H9 (cell line): ENCODE measurements at regions not wholly inside any gene's neighbourhood (a gene's known extent, or its start where the extent isn't known, plus 50 kb on each side); places are given as distances from the start of the nearest gene placed in this dataset.

Source experiments
- DNase-seq: peaks from one replicate; pipeline ENCODE4 v3.0.0-alpha.2; 2017
- H2AFZ ChIP-seq: one replicate; pipeline ENCODE4 v1.6.1; 2013; ENCODE audit warnings: mild to moderate bottlenecking, low read length, control low read depth, moderate library complexity
- H2AK5ac ChIP-seq: 2 replicates; pipeline ENCODE4 v1.6.1; 2013; ENCODE audit warnings: low read length, control low read depth, mixed read lengths; ENCODE audit not compliant: insufficient read length
- H2BK120ac ChIP-seq: one replicate; pipeline ENCODE4 v1.6.1; 2013; ENCODE audit warnings: low read depth, mild to moderate bottlenecking, low read length, control low read depth, inconsistent platforms; ENCODE audit not compliant: poor library complexity, severe bottlenecking
- H2BK12ac ChIP-seq: 2 replicates; pipeline ENCODE4 v1.6.1; 2013; ENCODE audit warnings: low read length, control low read depth, mixed read lengths, low read depth; ENCODE audit not compliant: insufficient read length
- H2BK15ac ChIP-seq: 2 replicates; pipeline ENCODE4 v1.6.1; 2013; ENCODE audit warnings: low read depth, low read length, control low read depth
- H2BK20ac ChIP-seq: one replicate; pipeline ENCODE4 v1.6.1; 2013; ENCODE audit warnings: low read depth, mild to moderate bottlenecking, low read length, control low read depth, inconsistent platforms; ENCODE audit not compliant: poor library complexity, severe bottlenecking
- H2BK5ac ChIP-seq: 2 replicates; pipeline ENCODE4 v1.6.1; 2013; ENCODE audit warnings: low read length, control low read depth, mixed read lengths; ENCODE audit not compliant: insufficient read length
- H3K14ac ChIP-seq: 2 replicates; pipeline ENCODE4 v1.6.1; 2013; ENCODE audit warnings: low read length, control low read depth; ENCODE audit not compliant: insufficient read depth
- H3K18ac ChIP-seq: 2 replicates; pipeline ENCODE4 v1.6.1; 2013; ENCODE audit warnings: low read depth, mild to moderate bottlenecking, mixed read lengths, low read length, control low read depth; ENCODE audit not compliant: insufficient read length
- H3K23ac ChIP-seq: 2 replicates; pipeline ENCODE4 v1.6.1; 2013; ENCODE audit warnings: low read length, control low read depth, mixed read lengths, low read depth; ENCODE audit not compliant: insufficient read length
- H3K23me2 ChIP-seq: 2 replicates; pipeline ENCODE4 v1.6.1; 2013; ENCODE audit warnings: low read depth, mild to moderate bottlenecking, mixed read lengths, low read length, control low read depth; ENCODE audit not compliant: insufficient read length, poor library complexity, severe bottlenecking
- H3K27ac ChIP-seq: 2 replicates; pipeline ENCODE4 v1.5.1; 2013; ENCODE audit warnings: low read length, control low read depth, mixed read lengths, low read depth; ENCODE audit not compliant: insufficient read length
- H3K27me3 ChIP-seq: 2 replicates; pipeline ENCODE4 v1.6.1; 2013; ENCODE audit warnings: low read length, control low read depth, inconsistent platforms; ENCODE audit not compliant: insufficient read depth
- H3K4ac ChIP-seq: 2 replicates; pipeline ENCODE4 v1.6.1; 2013; ENCODE audit warnings: low read depth, mild to moderate bottlenecking, control low read depth, inconsistent platforms, low read length, moderate library complexity
- H3K4me1 ChIP-seq: 2 replicates; pipeline ENCODE4 v1.6.1; 2013; ENCODE audit warnings: low read length, control low read depth, inconsistent platforms; ENCODE audit not compliant: insufficient read depth
- H3K4me2 ChIP-seq: 2 replicates; pipeline ENCODE4 v1.6.1; 2013; ENCODE audit warnings: low read length, control low read depth, mixed read lengths; ENCODE audit not compliant: insufficient read length, insufficient read depth
- H3K56ac ChIP-seq: 2 replicates; pipeline ENCODE4 v1.6.1; 2013; ENCODE audit warnings: low read depth, mild to moderate bottlenecking, mixed read lengths, low read length, control low read depth; ENCODE audit not compliant: insufficient read length
- H3K79me1 ChIP-seq: 2 replicates; pipeline ENCODE4 v1.6.1; 2013; ENCODE audit warnings: low read depth, mild to moderate bottlenecking, moderate library complexity, low read length, control low read depth, inconsistent platforms; ENCODE audit not compliant: insufficient read depth, poor library complexity, severe bottlenecking
- H3K79me2 ChIP-seq: 2 replicates; pipeline ENCODE4 v1.6.1; 2013; ENCODE audit warnings: low read length, control low read depth, inconsistent platforms; ENCODE audit not compliant: insufficient read depth
- H3K9ac ChIP-seq: 2 replicates; pipeline ENCODE4 v1.6.1; 2013; ENCODE audit warnings: low read length, control low read depth, mixed read lengths; ENCODE audit not compliant: insufficient read length; ENCODE audit errors: extremely low read depth
- H3K9me3 ChIP-seq: one replicate; pipeline ENCODE4 v1.6.1; 2013; ENCODE audit warnings: low read depth, low read length, inconsistent platforms; ENCODE audit not compliant: control insufficient read depth
- H3T11ph ChIP-seq: one replicate; pipeline ENCODE4 v1.6.1; 2013; ENCODE audit warnings: mild to moderate bottlenecking, low read length, control low read depth, inconsistent platforms
- H4K20me1 ChIP-seq: one replicate; pipeline ENCODE4 v1.6.1; 2013; ENCODE audit not compliant: control insufficient read depth, insufficient read length, insufficient read depth
- H4K5ac ChIP-seq: 2 replicates; pipeline ENCODE4 v1.6.1; 2013; ENCODE audit warnings: low read depth, mild to moderate bottlenecking, mixed read lengths, low read length, control low read depth; ENCODE audit not compliant: insufficient read length
- H4K8ac ChIP-seq: replicated peaks from 2 replicates; pipeline ENCODE4 v1.6.1; 2013; ENCODE audit warnings: low read length, control low read depth, mixed read lengths, low read depth; ENCODE audit not compliant: insufficient read length
- H4K91ac ChIP-seq: 2 replicates; pipeline ENCODE4 v1.6.1; 2013; ENCODE audit warnings: low read depth, mild to moderate bottlenecking, moderate library complexity, mixed read lengths, low read length, control low read depth; ENCODE audit not compliant: insufficient read length
- H3K27ac Mint-ChIP-seq, 3 experiments: 2 replicates in 2 of 3; 3 replicates in 1 of 3; pipeline ENCODE4 v1.8.0; 2020 to 2021; ENCODE audit warnings: mixed read lengths in 3 of 3, mild to moderate bottlenecking in 1 of 3, moderate library complexity in 1 of 3
- H3K27me3 Mint-ChIP-seq: 2 replicates; pipeline ENCODE4 v1.8.0; 2021; ENCODE audit warnings: low read depth, mild to moderate bottlenecking, moderate library complexity, mixed read lengths
- H3K36me3 Mint-ChIP-seq, 3 experiments: 2 replicates in 2 of 3; 3 replicates in 1 of 3; pipeline ENCODE4 v1.8.0; 2020 to 2021; ENCODE audit warnings: low read depth in 3 of 3, mixed read lengths in 3 of 3; ENCODE audit not compliant: insufficient read depth in 1 of 3
- H3K4me1 Mint-ChIP-seq, 2 experiments: 2 replicates each; pipeline ENCODE4 v1.8.0; 2020; ENCODE audit warnings: mixed read lengths in 2 of 2
- H3K4me3 Mint-ChIP-seq, 2 experiments: 2 replicates in 1 of 2; 3 replicates in 1 of 2; pipeline ENCODE4 v1.8.0; 2020 to 2021; ENCODE audit warnings: mild to moderate bottlenecking in 2 of 2, mixed read lengths in 2 of 2, moderate library complexity in 1 of 2
- H3K9me3 Mint-ChIP-seq, 2 experiments: 2 replicates in 1 of 2; 3 replicates in 1 of 2; pipeline ENCODE4 v1.8.0; 2020; ENCODE audit warnings: mild to moderate bottlenecking in 2 of 2, mixed read lengths in 2 of 2, moderate library complexity in 1 of 2
- TF ChIP-seq, protein P1 (sequence below): fragments of 200-600 bp; sonication (generic); conservative IDR thresholded peaks from 3 replicates; pipeline ENCODE4 v1.8.0; 2021; ENCODE audit warnings: antibody characterized with exemption, mild to moderate bottlenecking

DNA sequence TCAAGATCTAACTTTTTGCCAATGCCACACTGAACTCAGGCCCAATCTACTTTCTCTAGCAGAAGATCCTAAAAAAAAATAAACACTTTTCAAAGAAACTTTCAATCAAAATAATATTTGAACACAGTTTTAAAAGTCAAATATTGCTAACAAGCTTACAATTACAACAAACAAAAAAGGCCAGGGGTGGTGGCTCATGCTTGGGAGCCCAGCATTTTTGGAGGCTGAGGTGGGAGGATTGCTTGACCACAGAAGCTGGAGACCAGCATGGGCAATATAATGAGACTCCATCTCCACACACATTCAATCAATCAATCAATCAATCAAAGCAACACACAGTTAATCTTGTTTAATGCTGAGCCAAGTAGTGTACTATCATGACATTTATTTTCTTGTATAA is 149.2 kb downstream of the CYP26A1 start:
- peaks cover 3 to 11% of the 10 kb centered on the region in 2 experiments; a peak in 3 of 4 replicates for H3K4me1 Mint-ChIP-seq
- Histone ChIP-seq H2BK12ac (no peak overlapping the region), H3K27me3 (no peaks in the 10 kb centered on the region), H3K23me2 (no peaks in the 10 kb centered on the region), H3K4me2 (no peak overlapping the region), H2AFZ (no peak overlapping the region), H3K4me1 (no peaks in the 10 kb centered on the region; the same call in 1 of the 2 replicates), H3K56ac (no peak overlapping the region), H4K20me1 (no peaks in the 10 kb centered on the region), H3K18ac (no peak overlapping the region), H3K9me3 (no peaks in the 10 kb centered on the region), H3K23ac (no peak overlapping the region), H3K4ac (no peak overlapping the region), H2AK5ac (no peak overlapping the region), H4K5ac (no peak overlapping the region), H3K27ac (no peak overlapping the region), H3K79me1 (no peaks in the 10 kb centered on the region), H3T11ph (no peak overlapping the region), H2BK15ac (no peak overlapping the region), H2BK20ac (no peak overlapping the region), H3K79me2 (no peaks in the 10 kb centered on the region), H3K14ac (no peak overlapping the region), H4K8ac (no peak overlapping the region), H2BK5ac (no peak overlapping the region), H3K9ac (no peak overlapping the region), H4K91ac (no peak overlapping the region), H2BK120ac (no peak overlapping the region)
- H3K27ac Mint-ChIP-seq: no peak overlapping the region
- H3K9me3 Mint-ChIP-seq: peaks cover 9 to 15% of the 10 kb centered on the region in 2 experiments
- H3K4me3 Mint-ChIP-seq: no peak overlapping the region
- peaks cover 9 to 10% (median 9%) of the 10 kb centered on the region in 3 experiments for H3K36me3 Mint-ChIP-seq
- DNase-seq: no peak
- H3K27me3 Mint-ChIP-seq: peaks cover 1% of the 10 kb centered on the region; the same call in 1 of the 2 replicates
- TF ChIP-seq, protein P1, sequence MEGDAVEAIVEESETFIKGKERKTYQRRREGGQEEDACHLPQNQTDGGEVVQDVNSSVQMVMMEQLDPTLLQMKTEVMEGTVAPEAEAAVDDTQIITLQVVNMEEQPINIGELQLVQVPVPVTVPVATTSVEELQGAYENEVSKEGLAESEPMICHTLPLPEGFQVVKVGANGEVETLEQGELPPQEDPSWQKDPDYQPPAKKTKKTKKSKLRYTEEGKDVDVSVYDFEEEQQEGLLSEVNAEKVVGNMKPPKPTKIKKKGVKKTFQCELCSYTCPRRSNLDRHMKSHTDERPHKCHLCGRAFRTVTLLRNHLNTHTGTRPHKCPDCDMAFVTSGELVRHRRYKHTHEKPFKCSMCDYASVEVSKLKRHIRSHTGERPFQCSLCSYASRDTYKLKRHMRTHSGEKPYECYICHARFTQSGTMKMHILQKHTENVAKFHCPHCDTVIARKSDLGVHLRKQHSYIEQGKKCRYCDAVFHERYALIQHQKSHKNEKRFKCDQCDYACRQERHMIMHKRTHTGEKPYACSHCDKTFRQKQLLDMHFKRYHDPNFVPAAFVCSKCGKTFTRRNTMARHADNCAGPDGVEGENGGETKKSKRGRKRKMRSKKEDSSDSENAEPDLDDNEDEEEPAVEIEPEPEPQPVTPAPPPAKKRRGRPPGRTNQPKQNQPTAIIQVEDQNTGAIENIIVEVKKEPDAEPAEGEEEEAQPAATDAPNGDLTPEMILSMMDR: no peak
